HG03520 (cell line): ENCODE measurements at regions not wholly inside any gene's neighbourhood (a gene's known extent, or its start where the extent isn't known, plus 50 kb on each side); places are given as distances from the start of the nearest gene placed in this dataset.

ENCODE experiments used
- ATAC-seq: cut with Tn5 transposase; IDR thresholded peaks from one replicate; pipeline ENCODE4 v1.9.1; 2021; ENCODE audit warnings: mild to moderate bottlenecking, moderate library complexity; ENCODE audit not compliant: unreplicated experiment

DNA sequence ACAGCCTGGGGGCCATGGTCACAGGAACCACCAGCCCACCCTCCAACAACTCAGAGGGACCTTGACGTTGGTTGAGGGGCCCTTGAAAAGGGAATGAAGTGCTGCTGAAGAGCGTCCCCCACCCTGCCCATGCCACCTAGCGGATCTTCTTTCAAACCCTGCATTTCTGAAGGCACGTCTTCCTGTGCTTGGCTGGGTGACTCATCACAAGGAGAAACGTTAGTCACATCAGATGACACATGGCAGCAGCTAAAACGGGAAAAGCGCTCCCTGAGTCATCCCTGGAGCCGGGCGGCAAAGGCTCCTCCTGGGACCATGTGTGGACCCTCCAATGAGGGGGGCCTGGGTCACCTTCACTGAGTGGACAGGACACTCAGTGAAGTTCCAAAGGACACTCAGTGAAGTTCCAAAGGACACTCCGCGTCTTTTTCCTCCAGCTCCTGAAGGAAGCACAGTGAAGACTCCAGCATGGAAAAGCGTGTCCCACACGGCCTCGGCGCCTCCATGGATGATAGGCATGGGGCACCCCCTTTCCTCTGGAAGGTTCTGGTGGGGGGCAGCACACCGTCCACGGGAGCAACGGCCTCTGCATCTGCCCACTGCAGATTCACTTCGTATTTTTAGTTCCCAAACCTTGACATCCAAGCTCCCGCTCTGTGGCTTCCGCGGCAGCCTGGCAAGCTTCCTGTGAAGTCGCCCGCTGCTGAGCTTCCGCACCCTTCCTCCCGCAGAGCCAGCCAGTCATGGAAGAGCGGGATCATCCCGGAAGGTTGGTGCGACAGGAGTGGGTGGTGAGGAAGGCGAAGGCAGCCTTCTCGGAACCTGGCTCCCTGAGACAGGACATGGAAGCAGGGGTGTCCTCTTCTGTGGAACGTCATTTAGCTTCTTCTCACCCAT is 383.4 kb downstream of the VRK1 start:
- no peak for ATAC-seq

DNA sequence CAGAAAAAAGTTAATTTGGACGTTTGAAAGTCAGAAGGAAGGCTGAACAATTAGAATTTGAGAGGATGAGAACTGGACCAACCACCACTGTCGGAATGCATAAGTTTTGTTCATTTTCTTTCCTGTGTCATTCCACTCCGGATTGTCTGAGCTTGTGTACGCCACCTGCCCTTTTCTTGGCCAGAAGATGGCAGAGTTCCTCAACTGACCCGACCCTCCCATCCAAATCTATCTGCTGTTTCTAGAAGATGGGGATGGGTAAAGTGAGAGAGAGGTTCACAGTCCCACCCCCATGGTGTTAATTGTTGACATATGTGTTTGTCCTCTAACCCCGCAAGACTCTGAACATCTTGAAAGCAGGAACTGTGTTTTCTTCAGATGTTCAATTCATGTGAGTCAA is 388.0 kb downstream of the VRK1 start:
- no peak for ATAC-seq

GRCh38 chr14:97187916-97188315 is 390.7 kb downstream of the VRK1 start:
- ATAC-seq = no peak

DNA sequence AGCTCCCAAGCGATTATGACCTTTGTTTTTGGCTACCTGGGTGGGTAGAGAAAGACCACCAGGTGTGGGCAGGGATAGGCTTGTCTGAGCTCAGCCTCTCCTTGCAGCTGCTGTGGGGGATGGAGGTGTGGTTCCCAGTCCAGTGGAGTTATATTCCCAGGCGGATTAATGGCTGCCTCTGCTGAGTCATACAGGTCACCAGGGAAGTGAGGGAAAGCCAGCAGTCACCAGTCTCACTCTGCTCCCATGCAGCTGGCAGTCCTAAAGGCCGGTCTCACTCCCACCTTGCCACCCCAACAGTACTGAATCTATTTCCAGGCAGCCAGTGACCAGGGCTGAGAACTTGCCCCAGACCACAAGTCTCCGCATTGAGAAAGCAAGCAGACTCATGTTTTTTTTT is 399.2 kb downstream of the VRK1 start:
- ATAC-seq = no peak

DNA sequence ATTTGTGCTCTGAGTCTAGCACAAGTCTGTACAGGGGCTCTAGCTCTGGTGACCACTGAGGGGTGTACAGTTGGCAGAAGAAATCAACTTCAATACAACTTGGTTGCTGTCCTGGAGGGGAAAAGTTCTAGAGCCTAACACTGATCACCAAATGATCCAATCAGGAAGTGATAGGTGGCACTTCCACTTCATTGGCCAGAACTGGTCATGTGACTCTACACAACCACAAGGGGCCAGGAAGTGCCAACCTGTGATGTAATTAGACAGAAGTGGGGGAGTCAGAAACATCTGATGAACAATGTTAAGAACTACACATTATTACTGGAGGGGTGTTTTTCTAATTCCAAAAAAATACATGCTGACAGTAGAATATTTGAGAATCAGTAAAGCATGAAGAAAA is 401.6 kb downstream of the VRK1 start:
- no peak for ATAC-seq

GRCh38 chr14:97200245-97200644 is 403.1 kb downstream of the VRK1 start:
- ATAC-seq = no peak

DNA sequence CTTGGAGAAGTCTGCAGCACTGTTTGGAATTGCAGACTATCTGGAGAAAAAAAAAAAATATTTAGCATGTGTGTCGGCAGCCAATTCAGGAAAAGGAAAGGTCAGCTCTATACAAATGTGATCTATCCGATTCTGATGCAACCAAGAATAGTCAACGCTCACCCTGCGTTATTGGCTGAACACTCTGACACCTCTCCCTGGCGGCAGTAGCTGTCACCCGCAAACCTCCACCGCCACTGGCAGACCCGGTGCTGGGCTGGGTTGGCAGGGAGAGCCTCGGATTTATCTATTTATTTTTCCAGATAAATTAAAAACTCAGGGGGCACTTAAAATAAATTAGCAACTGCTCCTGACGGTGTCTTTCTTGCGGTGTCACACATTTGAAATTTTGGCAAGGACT is 409.7 kb downstream of the VRK1 start:
- no peak for ATAC-seq

DNA sequence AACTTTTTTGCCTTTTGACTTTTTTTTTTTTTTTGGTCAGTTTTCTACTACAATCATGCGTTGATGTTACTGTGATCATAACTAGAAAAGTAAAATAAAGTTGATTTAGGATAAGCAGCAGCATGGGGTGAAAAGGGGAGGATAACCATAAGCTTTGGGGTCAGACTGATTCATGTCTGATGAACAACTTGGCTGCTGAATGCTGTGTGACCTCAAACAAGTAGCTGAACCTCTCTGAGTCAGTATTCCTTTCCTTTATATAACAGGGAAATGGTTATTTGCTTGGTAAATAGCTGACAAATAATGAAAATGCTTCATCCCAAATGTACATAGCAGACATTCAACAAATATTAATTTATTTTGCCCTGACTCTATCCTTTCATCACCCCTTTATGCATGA is 413.0 kb downstream of the VRK1 start:
- ATAC-seq = no peak

DNA sequence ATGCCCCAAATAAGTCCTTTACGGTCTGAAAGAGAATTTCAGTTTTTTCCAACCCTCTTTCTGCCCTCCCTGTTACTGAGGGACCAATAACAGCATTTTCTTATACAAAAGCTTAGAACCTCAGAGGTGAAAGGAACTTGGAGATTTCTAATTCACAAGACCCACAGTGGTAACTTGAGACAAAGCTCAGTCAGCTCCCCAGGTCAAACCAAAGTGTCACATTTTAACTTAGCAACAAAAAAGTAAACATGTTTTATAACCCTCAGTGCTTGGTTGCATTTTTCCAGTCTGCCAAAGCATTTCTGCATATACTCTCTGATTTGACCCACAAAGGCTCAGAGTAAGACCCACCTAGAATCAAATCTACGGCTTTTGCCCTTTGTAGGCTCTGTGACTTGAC is 415.2 kb downstream of the VRK1 start:
- no peak for ATAC-seq

DNA sequence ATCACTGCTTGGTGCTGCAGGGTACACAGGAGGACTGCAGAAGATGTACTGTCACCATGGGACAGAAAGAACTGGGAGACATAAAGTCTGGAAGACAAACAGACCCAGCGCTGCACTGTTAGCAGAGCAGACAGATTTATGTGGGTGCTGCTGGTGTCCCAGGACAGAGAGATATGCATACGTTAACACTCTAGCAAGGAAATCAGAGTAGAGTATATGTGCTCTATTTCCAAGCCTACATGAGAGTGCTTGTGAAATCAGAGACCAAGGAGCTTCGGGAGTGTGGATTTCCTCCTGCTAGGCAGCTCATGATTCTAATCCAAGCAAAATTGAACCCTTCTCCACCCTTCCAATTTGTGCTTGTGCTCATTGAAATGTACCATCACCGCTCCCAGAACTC is 416.5 kb downstream of the VRK1 start:
- no peak for ATAC-seq

- no peak for ATAC-seq
Measured at GRCh38 chr14:97215263-97215969, 418.2 kb downstream of the VRK1 start.

DNA sequence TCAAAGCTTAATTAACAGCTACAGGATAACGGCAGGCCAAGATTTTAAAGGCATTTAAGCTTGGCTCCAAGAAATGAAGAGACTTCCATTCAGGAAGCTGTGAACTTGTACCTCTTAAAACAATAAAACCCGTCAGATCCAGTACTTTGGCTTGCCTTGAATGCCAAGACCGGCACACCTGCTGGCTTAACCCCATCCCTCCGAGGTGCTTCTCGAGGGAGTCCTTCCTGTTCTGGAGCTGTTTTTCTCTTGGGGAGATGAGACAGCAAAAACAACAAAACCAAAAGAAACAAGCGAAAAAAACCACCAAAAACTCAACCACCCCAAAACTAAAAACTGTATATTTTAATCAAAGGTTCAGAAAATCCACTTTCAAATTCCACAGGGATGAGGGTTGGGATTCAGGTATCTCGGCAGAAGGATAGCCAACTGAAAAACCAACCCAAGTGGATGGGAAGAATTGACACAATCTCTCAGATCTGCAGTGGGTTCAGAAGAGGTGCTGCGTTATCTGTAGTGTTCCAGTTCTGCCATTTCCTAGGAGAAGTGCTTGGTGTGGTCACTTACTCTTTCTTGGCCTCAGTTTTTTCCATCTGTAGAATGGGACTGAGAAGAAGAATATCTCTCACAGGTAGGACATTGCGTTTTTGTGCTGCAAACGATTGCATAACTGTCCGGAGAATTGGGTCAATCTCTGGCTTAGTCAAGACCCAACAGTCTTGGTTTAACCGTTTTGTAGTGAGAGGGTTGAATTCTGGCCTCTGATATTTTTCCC is 420.1 kb downstream of the VRK1 start:
- no peak for ATAC-seq

DNA sequence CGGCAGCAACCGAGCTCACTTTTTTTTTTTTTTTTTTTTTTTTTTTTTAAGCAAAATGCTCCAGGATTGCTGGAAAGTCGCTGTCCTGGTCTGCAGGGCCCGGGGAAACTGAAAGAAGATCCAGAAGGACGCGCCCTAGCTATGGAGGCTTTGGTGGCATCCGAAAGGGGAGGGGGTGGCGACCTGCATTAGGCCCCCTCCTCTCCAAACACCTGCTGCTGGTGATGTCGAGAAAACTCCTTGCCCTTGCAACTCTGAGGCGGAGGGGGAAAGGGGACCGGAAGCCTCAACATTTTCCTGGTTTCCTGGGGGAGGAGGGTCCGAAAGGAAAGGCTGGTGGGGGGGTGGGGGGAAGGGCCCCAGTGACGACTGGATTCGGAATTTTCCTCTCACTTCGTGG is 421.1 kb downstream of the VRK1 start:
- no peak for ATAC-seq

GRCh38 chr14:97218691-97219430 is 421.7 kb downstream of the VRK1 start:
- no peak for ATAC-seq

DNA sequence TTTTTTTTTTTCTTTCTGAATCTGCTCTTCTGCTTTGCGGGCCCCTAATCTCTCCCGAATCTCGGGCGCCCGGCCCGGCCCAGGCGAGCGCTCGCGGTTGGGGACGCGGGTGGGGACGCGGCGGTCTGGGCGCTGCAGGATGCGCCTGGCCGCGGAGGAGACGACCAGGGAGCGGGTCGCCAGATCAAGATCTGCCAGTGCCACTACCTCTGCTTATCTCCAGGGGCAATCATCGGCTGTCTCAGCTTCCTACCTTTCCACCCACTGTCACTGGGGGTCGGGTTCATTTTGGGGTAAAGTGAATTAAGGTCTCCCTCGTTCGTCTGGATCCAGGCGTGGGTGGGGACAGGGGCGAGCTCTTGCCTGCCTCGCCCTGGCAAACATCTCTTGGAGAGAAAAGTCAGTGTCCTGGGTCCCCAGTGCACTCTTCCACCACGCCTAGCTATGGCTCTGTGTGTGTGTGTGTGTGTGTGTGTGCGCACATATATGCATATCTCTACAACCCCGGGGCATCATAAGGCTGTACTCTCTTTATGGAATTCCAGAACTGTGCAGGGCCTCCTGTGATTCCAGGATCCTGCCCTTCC is 422.3 kb downstream of the VRK1 start:
- no peak for ATAC-seq

GRCh38 chr14:97221572-97222285 is 424.5 kb downstream of the VRK1 start:
- ATAC-seq = no peak

GRCh38 chr14:97224016-97224415 is 426.8 kb downstream of the VRK1 start:
- ATAC-seq = no peak

GRCh38 chr14:97230051-97230450 is 432.9 kb downstream of the VRK1 start:
- ATAC-seq = no peak

DNA sequence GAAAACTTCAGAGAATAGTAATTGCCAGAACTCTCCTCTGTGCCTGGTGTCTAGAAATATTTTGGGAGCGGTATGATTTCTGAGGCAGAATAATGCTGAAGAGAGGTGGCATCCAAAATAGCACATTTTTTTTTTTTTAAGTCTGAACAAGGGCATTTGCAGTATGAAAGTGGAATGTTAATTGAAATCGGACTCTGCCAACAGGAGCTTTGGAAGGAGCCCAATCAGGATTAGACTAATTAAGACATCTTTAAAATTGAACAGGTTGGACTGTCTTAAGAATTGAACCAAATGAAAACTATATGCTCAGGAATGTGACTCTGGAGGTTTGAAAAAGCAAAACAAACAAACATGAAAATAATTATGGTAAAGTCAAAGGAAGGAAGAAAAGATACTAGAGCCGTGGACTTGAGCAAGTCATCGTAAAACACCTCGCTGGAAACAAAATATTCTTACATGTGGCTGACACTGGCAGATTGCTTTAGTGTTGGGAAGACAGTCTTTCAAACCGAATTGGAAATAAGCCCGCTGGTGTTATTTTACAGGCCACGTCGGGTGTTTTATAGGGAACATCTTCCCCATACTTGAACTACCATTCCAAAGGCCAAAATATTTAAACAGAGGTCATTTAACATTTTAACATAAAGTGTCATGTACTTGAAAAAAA is 436.3 kb downstream of the VRK1 start:
- no peak for ATAC-seq
